Neutrophil (primary cell): ENCODE measurements at regions not wholly inside any gene's neighbourhood (a gene's known extent, or its start where the extent isn't known, plus 50 kb on each side); places are given as distances from the start of the nearest gene placed in this dataset.

ENCODE experiments used
- H3K27ac ChIP-seq: fragments of 200-600 bp; sonication (generic); 2 replicates; pipeline ENCODE4 v1.5.1; 2016; ENCODE audit warnings: mild to moderate bottlenecking, moderate library complexity
- H3K27me3 ChIP-seq: fragments of 200-600 bp; sonication (generic); 2 replicates; pipeline ENCODE4 v1.6.0; 2016; ENCODE audit warnings: mild to moderate bottlenecking
- H3K36me3 ChIP-seq: fragments of 200-600 bp; sonication (generic); 2 replicates; pipeline ENCODE4 v1.5.1; 2017
- H3K4me1 ChIP-seq, 2 experiments: fragments of 200-600 bp in 1 of 2; sonication (generic) in 1 of 2; 1 replicate in 1 of 2; 2 replicates in 1 of 2; pipeline versions ENCODE4 v1.5.1 to v1.6.1; 2013 to 2016; ENCODE audit warnings: low read depth in 1 of 2, low read length in 1 of 2, mild to moderate bottlenecking in 1 of 2, moderate library complexity in 1 of 2; ENCODE audit not compliant: control insufficient read depth in 1 of 2, insufficient read depth in 1 of 2
- H3K4me3 ChIP-seq, 2 experiments: fragments of 200-600 bp in 1 of 2; sonication (generic) in 1 of 2; 1 replicate in 1 of 2; 2 replicates in 1 of 2; pipeline ENCODE4 v1.5.1; 2013 to 2016; ENCODE audit warnings: low read depth in 1 of 2, low read length in 1 of 2, mild to moderate bottlenecking in 1 of 2, moderate library complexity in 1 of 2
- H3K9me3 ChIP-seq: fragments of 200-600 bp; sonication (generic); 2 replicates; pipeline ENCODE4 v1.5.1; 2016
- CTCF ChIP-seq: fragments of 200-600 bp; sonication (generic); IDR thresholded peaks from 2 replicates; pipeline ENCODE4 v1.5.1; 2016; ENCODE audit warnings: antibody characterized with exemption

GRCh38 chr11:82326853-82327252, 406.8 kb downstream of the FAM181B start:
- no peak overlapping the region for H3K4me3 ChIP-seq
- no peak for TF ChIP-seq CTCF
- no peak overlapping the region for H3K27ac ChIP-seq
- no peaks in the 10 kb centered on the region for H3K4me1 ChIP-seq
- H3K36me3 ChIP-seq = no peaks in the 10 kb centered on the region
- H3K27me3 ChIP-seq = no peaks in the 10 kb centered on the region
- H3K9me3 ChIP-seq = no peaks in the 10 kb centered on the region

DNA sequence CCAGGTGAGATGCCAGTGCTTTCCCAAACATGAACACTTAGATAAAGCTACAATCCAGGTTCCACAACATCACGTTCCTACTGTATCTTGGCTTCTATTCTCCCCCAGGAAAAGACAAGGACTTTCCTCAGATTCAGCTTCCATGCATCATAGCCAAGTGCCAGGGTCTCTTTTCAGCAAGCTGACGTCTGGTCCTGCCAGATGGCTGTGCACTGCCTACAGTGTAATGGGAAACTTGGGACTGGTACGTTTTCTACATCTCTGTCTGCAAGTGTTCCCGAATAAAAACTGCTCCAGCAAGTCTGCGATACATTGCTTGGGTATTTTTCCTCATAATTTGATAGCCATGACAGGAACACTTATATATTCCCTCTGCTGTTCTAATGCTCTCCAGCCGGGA, 412.5 kb downstream of the FAM181B start:
- Histone ChIP-seq H3K4me1 (no peaks in the 10 kb centered on the region), H3K4me3 (no peak overlapping the region), H3K27ac (no peak overlapping the region), H3K36me3 (no peaks in the 10 kb centered on the region), H3K27me3 (no peaks in the 10 kb centered on the region), H3K9me3 (no peaks in the 10 kb centered on the region)
- TF ChIP-seq CTCF = no peak

GRCh38 chr11:82315093-82315492, 418.6 kb downstream of the FAM181B start:
- Histone ChIP-seq H3K27me3 (no peaks in the 10 kb centered on the region), H3K9me3 (no peaks in the 10 kb centered on the region), H3K27ac (no peak overlapping the region), H3K4me1 (no peaks in the 10 kb centered on the region), H3K36me3 (no peaks in the 10 kb centered on the region), H3K4me3 (no peak overlapping the region)
- TF ChIP-seq CTCF = no peak

GRCh38 chr11:82308979-82309378, 424.7 kb downstream of the FAM181B start:
- Histone ChIP-seq H3K4me3 (no peak overlapping the region), H3K9me3 (no peaks in the 10 kb centered on the region), H3K36me3 (no peaks in the 10 kb centered on the region), H3K27me3 (no peaks in the 10 kb centered on the region), H3K4me1 (no peaks in the 10 kb centered on the region), H3K27ac (no peak overlapping the region)
- no peak for TF ChIP-seq CTCF

GRCh38 chr11:82305123-82305522, 428.5 kb downstream of the FAM181B start:
- H3K4me1 ChIP-seq = no peaks in the 10 kb centered on the region
- H3K36me3 ChIP-seq = no peaks in the 10 kb centered on the region
- no peaks in the 10 kb centered on the region for H3K27me3 ChIP-seq
- no peak overlapping the region for H3K4me3 ChIP-seq
- H3K27ac ChIP-seq = no peak overlapping the region
- H3K9me3 ChIP-seq = no peaks in the 10 kb centered on the region
- no peak for TF ChIP-seq CTCF

DNA sequence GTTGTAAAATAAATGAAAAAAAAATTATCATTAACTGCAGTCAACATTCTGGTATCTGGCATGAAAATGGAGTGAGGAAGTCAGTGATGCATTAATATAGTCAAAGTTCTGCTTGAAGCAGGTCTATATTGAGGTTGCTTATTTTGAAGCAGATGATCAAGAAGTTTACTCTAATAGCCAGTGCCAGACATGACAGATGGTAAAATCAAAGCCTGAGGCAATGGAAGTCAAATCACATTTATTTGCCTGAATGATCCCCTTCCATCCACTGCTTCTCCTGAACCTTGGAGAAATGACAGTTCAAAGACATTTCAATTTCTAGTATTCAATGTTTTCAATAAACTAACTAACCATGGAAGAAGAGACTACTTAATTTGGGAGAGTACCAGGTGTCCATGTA, 430.0 kb downstream of the FAM181B start:
- Histone ChIP-seq H3K27ac (no peak overlapping the region), H3K4me3 (no peak overlapping the region), H3K9me3 (no peaks in the 10 kb centered on the region), H3K27me3 (no peaks in the 10 kb centered on the region), H3K36me3 (no peaks in the 10 kb centered on the region), H3K4me1 (no peaks in the 10 kb centered on the region)
- no peak for TF ChIP-seq CTCF
